HG02840 (cell line): ENCODE measurements at regions not wholly inside any gene's neighbourhood (a gene's known extent, or its start where the extent isn't known, plus 50 kb on each side); places are given as distances from the start of the nearest gene placed in this dataset.

Experiments
- ATAC-seq: cut with Tn5 transposase; IDR thresholded peaks from one replicate; pipeline ENCODE4 v1.9.1; 2021; ENCODE audit warnings: mild to moderate bottlenecking, moderate library complexity, moderate number of reproducible peaks; ENCODE audit not compliant: unreplicated experiment, low FRiP score

DNA sequence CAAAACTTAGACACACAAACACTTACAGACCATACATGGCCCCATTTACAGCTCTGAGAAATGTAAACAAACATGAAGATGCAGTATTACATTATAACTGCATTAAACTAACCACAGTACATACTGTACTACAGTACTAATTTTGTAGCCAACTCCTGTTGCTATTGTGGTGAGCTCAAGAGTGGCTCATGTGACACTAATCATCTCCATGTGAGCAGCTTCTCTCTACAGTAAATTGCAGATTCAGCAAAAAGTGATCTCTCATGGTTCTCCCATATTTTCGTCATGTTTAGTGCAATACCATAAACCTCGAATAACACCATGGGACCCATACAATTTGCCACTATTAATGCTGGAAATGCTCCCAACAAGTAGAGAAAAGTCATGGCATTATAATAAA, 860.4 kb downstream of the EPHA7 start:
- no peak for ATAC-seq

DNA sequence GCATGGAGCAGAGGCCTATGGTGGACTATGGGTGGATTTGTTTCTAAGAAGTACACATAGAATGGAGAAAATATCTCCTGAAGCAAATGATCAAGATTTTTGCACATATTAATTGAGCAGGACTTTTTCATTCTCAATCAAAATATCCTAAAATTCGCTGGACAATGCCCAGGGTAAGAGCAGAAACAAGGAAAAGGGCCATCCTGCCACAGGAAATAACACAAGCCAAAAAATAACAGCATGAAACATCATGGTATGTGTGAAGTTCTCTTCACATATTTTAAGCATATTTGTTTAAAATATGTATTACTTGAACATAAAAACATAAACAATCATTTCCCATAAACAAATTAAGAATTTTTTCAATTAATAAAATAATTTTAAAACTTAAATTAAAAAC, 868.9 kb downstream of the EPHA7 start:
- ATAC-seq = no peak

DNA sequence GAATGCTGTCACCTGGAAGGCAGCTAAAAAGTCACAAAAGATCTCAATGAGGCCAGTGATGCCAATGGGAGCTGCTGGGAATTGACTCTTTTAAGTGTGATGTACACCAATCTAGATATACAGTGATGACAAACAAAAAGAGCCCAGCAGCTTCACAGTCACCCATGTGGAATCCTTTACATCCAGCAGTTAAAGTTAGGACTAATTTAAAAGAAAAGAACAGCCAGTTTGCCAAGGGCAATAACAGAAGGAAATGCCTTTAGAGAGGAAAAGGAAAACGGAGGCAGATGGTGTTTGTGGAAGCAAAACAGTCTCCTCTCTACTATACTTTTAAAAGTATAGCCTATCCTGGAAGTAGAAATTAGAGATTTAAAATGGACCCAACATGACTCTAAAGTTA, 873.5 kb downstream of the EPHA7 start:
- ATAC-seq = no peak

DNA sequence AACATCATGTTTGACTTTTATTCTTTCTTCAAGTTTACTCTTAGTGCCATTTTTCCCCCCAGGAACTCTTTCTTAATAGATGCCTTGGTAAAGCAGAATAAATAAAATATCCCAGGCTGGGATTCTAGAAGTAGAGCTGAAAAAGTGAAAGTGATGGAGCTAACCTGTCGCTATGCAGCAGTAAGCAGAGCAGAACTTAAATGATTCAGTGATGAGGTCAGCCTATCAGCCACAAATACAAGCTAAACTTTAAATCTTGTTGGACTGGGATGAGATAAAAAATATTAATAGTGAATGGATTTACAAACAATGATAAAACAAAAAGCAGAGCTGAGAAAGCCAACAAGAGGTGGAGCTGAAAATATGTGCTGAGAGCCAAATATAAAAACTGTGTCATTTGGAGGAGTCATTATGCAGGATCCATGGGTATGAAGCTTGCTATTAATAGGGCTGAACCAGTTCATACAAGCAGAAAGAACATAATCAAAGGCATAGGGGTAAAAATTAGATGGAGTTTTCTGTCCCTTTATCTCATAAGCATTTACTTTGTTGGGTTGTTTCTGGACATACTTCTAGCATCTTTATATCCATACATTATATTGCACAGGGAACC, 877.8 kb downstream of the EPHA7 start:
- ATAC-seq = no peak

DNA sequence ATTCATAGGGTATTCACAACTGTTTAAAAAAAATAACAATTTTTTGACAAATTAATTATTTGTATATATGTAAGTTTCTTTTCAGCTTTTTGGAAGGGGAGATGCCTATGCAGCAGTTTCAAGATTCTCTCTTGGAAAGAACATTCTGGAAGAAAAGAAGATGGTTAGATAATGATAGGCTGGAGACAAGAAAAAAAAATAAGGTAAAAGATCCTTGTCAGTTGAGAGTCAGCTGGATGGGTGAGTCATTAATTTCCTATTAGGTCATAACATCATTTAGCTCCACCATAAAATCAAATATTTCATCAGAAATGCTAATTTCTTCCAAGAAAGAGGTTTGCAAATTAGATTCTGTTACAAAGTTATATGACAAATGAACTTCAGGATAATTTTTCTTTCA, 880.4 kb downstream of the EPHA7 start:
- ATAC-seq = no peak

DNA sequence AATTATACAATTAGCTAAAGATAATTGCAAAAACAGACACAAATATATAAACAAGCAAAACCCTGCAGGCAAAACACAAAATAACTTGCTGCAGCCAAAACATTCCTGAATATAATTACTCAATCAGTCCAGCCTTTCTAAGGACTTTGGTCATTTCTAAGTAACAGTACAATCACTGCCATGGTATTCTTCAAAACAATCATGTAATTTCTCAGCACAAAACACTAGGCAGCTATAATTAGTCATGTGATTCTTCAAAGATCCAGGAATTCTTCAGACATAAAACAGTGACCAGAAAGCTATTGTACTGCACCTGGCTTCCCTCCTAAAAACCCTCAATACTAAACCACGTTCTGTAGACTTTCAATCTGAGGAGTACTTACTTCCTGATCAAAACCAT, 881.1 kb downstream of the EPHA7 start:
- ATAC-seq = no peak

DNA sequence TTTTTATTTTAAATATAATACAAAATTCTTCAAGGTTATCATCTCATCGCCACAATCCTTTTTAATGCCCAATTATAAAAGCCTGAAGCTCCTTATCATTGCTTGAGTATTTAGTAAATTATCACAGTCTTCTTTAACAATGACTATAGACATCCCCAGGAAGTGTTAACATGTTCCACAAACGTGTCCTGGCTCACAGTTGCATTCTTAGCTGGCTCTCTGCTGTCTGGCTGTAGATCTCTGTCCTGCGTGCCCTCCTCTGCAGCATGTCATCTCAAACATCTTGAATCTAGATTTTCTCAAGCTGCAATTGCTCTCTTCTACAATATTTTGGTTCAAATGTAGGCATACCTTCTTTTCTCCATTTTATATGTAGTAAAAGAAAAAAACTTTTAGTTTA, 885.2 kb downstream of the EPHA7 start:
- no peak for ATAC-seq

DNA sequence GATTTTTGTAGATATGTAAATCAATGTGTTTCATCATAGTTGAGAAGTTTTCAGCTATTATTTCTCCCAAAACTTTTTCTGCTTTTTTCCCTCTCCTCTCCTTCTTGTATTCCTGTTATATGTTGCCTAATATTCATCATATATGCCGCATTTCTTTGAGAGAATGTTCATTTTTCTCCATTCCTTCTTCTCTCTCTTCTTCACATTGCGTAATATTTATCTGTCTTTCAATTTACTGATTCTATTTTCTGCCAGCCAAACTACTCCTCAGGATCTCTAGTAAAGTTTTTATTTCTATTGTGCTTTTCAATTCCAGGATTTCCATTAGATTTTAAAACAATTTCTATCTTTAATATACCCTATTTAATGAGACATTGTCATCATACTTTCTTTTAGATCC, 896.8 kb downstream of the EPHA7 start:
- ATAC-seq = no peak

DNA sequence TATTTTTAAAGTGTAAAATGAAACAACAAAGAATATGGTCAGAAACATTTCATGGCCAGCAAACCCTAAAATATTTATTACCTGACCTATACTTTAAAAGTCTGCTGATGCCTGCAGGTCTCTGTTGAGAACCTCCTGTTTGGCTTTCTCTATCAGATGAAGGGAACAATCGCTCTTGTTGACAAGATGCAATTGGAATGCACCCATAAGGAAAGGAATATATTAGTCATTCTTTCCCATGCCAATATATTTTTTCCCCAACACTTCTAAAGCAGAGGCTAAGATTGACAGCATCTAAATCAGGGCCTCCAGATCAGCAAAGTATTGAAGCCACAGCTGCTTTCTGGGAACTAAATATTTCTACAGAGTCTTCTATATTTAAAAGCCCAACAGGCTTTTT, 897.8 kb downstream of the EPHA7 start:
- no peak for ATAC-seq

DNA sequence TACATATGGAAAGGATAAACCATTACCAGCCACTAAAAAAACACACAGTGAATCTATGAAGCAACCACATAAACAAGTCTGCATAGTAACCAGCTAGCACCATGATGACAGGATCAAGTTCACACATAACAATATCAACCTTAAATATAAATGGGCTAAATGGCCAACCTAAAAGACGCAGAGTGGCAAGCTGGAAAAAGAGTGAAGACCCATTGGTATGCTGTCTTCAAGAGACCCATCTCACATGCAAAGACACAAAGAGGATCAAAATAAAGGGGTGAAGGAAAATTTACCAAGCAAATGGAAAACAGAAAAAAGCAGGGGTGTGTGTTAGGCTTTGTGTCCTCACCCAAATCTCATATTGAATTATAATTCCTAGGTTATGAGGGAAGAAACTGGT, 909.2 kb downstream of the EPHA7 start:
- ATAC-seq = no peak

DNA sequence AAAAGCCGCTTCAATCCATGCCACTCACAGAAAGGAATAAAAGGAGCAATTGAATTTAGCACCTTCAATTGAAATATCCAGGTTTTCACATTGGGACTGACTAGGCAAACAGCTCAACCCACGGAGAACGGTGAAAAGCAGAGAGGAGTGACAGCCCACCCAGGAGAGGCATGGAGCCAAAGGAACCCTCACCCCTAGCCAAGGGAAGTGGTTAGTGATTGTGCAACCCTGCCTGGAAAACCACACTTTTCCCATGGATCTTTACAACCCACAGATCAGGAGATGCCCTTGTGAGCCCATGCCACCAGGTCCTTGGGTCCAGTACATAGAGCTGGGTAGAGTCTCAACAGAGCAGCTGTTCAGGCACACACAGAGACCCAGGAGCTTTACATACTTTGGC, 911.8 kb downstream of the EPHA7 start:
- no peak for ATAC-seq

DNA sequence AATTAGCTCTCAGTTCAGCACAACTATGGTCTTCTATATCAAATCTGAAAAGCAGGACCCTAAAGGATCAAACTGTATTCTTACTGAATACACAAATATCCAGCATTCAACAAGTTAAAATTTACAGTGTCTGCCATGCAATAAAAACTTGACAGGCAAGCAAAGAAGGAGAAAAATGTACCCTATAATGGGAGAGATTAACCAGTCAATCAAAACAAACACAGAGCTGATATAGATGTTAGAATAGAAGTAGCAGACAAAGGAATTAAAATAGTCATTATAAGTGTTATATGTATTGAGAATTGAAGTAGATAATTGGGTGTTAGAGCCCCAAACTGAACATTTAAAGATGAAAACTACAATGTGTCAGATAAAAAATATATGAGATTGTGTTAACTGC, 914.9 kb downstream of the EPHA7 start:
- no peak for ATAC-seq

DNA sequence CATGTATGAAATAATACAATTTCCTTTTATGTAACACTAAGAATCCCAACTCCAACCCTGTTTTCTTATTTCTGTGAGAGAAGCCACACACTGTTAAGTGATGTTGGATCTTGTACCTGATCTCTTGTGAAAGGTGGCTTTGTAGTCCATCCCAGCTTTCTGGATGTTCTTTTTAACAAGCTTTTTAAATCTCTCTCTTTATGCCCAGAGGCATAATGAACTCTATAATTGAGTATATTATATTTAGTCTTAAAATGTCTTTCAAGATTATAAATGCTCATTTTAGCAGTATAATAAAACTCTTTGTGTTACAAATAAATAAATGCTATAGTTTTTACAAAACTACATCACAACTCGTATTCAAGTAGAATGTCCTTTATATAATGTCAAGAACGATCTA, 922.1 kb downstream of the EPHA7 start:
- no peak for ATAC-seq

DNA sequence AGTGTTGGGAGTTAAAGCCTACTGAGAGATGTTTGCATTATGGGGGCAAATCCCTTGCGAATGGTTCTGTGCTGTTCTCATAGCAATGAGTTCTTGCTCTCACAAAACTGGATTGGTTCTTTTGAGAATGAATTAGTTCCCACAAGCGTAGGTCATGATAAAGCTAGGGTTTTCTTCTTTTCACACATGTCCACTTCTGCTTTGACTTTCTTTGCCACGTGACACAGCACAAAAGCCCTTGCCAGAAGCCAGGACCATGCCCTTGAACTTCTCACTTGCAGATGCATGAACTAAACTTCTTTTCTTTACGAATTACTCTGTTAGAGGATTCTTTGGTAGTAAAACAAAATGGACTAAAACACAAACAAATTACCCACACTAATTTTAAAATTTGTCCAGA, 922.8 kb downstream of the EPHA7 start:
- ATAC-seq = no peak

DNA sequence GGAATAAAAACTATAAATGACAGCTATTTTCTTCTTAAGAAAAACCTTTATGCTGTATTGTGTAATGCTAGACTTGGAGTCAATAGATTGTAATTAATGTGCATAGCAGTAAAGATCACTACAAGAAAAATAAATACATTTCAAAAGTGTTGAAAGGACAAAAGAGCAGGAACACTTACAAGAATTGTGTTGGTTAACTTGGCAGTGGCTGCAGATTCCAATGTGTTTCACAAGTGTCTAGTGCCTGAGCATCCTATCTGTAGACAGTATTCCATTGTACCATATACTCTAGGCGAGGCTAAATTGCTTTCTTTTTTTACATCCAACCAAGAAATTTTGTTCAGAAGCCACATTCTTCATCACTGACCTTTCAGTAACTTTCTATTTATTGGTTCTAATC, 924.1 kb downstream of the EPHA7 start:
- no peak for ATAC-seq

DNA sequence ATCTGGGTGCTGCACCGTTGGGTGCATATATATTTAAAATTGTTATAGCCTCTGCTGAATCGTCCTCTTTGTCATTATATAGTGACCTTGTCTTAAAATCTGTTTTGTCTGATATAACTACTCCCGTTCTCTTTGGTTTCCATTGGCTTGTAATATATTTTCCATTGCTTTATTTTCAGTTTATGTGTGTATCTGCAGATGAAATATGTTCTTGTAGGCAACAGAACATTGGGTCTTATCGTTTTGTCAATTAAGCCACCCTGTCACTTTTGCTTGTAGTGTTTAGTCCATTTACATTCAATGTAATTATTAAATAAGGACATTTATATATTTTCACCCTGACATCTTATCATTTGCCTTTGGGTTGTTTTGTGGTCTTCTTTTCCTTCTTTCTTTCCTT, 933.9 kb downstream of the EPHA7 start:
- ATAC-seq = no peak

DNA sequence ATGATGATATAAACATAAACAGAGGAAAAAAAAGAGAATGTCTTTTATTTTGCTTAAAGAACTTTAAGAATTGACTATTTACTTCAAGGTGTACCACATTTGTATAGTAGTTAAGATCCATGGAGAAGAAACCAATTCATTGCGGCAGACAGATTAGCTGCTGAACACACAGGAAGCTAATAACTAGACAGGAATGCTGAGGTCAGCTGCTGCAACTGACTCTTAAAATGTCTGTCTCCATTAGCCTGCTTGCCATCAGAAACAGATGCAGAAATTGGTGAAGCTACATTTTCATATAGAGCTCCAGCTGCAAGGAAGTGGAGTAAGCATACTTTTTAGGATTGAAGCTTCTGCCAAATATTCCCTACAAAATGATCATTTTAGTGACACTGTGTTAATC, 939.5 kb downstream of the EPHA7 start:
- no peak for ATAC-seq

DNA sequence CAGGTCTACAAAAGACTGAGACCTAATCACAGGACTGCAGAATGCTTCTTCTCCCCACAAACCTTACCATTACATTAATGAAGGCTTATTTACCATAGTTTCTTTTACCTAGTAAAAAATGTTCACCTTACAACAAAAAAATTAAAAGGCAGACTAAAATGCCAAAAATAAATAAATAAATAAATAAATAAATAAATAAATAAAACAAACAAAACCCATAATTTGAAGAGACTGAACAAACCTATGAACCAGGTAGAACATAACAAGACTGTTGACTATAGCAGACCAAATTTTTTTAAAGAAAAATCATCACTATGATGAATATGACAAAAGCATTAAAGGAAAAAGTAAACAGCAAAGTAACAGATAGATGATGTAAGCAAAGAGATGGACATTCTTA, 946.3 kb downstream of the EPHA7 start:
- ATAC-seq = no peak

DNA sequence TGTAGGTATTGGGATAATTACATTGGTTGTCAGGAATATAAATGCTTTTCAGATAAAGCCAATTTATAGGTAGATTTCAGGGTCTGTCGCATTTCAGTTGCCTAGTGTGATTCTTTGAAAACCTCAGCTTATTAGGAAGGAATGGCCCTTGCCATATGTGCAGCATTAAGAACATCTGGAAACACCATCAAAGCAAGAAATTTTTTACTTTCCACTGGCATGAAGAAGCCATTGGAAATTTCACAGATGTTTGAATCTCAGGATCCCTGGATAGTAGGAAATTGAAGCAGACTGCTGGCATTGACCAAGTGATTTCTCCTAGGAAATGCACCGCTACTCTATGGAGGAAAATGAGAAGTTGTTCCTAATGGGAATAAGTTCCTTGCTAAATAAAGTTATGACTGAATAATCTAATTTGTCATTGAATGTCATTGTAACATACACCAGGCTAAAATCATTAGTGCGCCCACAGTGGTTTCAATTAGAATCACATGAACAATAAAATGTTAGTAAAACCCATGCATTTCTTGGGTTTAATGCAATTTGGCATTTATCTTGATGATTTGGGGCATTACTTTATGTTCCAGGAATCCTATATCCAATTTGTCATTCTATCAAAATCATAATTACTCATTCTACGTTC, 950.1 kb downstream of the EPHA7 start:
- ATAC-seq = no peak

DNA sequence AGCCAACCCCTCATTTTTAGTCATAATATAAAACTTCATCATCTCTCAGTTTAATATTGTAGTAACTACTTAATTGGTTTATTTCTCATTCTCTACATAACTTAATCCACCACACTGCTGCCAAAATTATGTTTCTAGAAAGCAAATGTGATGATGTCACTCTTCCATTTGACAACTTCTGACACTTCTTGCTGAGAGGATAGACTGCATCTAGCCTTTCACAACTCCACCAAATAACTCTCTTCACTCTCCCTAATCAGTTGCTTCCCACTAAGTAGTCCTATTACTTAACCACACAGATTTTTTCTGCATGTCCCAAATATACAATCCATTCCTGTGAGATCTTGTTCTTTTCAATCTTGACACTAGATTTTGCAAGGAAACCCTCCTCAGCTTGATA, 951.3 kb downstream of the EPHA7 start:
- no peak for ATAC-seq

DNA sequence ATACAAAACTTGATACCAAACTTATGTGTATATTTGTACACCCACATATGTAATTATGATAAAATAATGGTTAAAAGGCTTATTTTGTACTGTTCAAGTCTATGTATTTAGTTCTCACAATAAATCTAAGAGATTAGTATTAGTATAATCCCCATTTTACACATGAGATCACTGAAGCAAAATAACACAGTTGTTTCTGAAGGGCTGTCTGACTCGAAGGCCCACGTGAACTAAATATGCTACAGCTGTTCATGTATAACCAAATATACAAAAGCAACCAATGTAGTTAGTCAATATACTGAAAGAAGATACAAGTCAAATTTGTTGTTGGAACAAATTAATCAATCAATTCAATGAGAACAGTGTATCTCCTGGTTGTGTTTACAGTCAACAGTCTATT, 959.2 kb downstream of the EPHA7 start:
- ATAC-seq = no peak

DNA sequence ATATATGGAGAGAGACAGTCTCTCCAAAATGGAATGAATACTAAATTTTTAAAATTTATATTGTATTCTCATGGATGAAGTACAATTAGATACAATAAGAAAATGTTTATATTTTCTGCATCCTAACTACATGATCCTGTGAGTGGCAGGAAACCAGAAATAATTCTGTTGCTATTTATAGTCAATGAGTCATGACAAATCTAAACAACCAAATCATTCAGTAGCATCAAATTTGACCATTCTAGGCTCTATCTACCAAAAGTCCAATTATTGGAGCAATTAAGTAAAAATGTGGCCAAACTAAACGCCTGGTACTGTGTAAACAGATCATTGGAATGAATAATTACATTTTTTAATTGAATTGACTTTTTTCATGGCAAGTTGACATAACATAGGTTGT, 959.8 kb downstream of the EPHA7 start:
- ATAC-seq = no peak

DNA sequence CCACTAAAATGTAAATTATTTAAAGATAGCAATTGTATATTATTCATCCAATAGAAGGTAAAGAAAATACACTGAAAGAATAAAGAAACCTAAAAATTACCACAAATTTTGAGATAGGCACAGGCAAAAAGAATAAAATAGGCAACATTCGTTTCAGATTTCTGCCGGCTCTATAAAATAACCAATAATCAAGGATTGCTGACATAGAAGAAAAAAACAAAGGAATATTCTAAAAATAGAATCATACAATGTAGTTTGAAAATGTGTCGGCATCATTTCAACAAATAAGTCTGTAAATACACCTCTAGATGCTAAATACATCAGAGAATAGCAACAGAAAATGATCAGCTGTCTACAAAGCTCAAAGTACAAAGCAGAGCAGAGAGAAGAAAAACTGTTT, 973.3 kb downstream of the EPHA7 start:
- no peak for ATAC-seq
